ENCODE measurements at regions not wholly inside any gene's neighbourhood (a gene's known extent, or its start where the extent isn't known, plus 50 kb on each side); places are given as distances from the start of the nearest gene placed in this dataset.

- DNase-seq: no peak
Observed at GRCh38 chr9:28882529-28882928, 1309.2 kb upstream of the C9orf72 start.

- no peak for DNase-seq
Observed at GRCh38 chr9:28883234-28883633, 1310.0 kb upstream of the C9orf72 start.

- no peak for DNase-seq
Observed at GRCh38 chr9:28887188-28887884, 1314.1 kb upstream of the C9orf72 start.

GRCh38 chr9:28888806-28889205 lies 1315.5 kb upstream of the C9orf72 start:
- no peak for DNase-seq

GRCh38 chr9:28892538-28892937 lies 1319.3 kb upstream of the C9orf72 start:
- DNase-seq: no peak

GRCh38 chr9:28899267-28899666 lies 1326.0 kb upstream of the C9orf72 start:
- no peak for DNase-seq

GRCh38 chr9:28899926-28900325 lies 1326.6 kb upstream of the C9orf72 start:
- DNase-seq: no peak

GRCh38 chr9:28900406-28900805 lies 1327.1 kb upstream of the C9orf72 start:
- no peak for DNase-seq

GRCh38 chr9:28909526-28909925 lies 1336.2 kb upstream of the C9orf72 start:
- no peak for DNase-seq

GRCh38 chr9:28912621-28913020 lies 1339.3 kb upstream of the C9orf72 start:
- no peak for DNase-seq

- no peak for DNase-seq
Observed at GRCh38 chr9:28915202-28915930, 1342.1 kb upstream of the C9orf72 start.

GRCh38 chr9:28916348-28916747 lies 1343.1 kb upstream of the C9orf72 start:
- no peak for DNase-seq

- DNase-seq: no peak
Observed at GRCh38 chr9:28921857-28922500, 1348.7 kb upstream of the C9orf72 start.

- DNase-seq: no peak
Observed at GRCh38 chr9:28922891-28923290, 1349.6 kb upstream of the C9orf72 start.

- DNase-seq: no peak
Observed at GRCh38 chr9:28923351-28923750, 1350.1 kb upstream of the C9orf72 start.

- DNase-seq: no peak
Observed at GRCh38 chr9:28925157-28925556, 1351.9 kb upstream of the C9orf72 start.

- no peak for DNase-seq
Observed at GRCh38 chr9:28926306-28926705, 1353.0 kb upstream of the C9orf72 start.

- DNase-seq: peak; percentile 14 to 35
Observed at GRCh38 chr9:28927691-28928090, 1354.4 kb upstream of the C9orf72 start.

- no peak for DNase-seq
Observed at GRCh38 chr9:28929433-28929832, 1356.2 kb upstream of the C9orf72 start.

GRCh38 chr9:28930766-28931165 lies 1357.5 kb upstream of the C9orf72 start:
- no peak for DNase-seq

- no peak for DNase-seq
Observed at GRCh38 chr9:28934111-28934510, 1360.8 kb upstream of the C9orf72 start.

GRCh38 chr9:28938981-28939380 lies 1365.7 kb upstream of the C9orf72 start:
- DNase-seq: no peak

- no peak for DNase-seq
Observed at GRCh38 chr9:28941856-28942255, 1368.6 kb upstream of the C9orf72 start.

- DNase-seq: no peak
Observed at GRCh38 chr9:28942941-28943340, 1369.7 kb upstream of the C9orf72 start.

Measured in NCI-H2081 (cell line).